ENCODE measurements at regions not wholly inside any gene's neighbourhood (a gene's known extent, or its start where the extent isn't known, plus 50 kb on each side); places are given as distances from the start of the nearest gene placed in this dataset.
"Not testable (repeated sequence)": the region's sequence is repeated elsewhere in the genome, so short reads cannot be mapped to it uniquely, and the experiment has no call there.

DNA sequence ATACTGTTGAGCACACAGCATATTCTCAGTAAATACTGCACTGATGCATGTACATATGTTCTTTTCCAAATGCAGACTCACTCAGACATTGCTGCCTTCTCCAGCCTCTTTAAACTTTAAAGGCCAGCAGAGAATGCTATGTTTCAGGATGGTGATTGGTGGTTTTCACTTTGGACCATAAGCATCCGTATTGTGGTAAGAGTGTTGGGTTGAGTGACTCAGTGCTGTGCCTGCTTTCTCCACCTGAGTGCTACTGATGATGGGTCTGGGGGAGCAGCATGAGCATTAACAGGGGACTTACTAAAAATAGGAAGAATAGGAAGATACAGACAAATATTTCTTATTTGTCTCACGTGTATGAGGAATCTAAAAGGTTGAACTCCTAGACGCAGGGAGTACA is 56.3 kb upstream of the ZNF92 start:
- DNase-seq (ENCODE audit: low read depth), result no peak

GRCh38 chr7:65310761-65311160 is 62.9 kb upstream of the ZNF92 start:
- DNase-seq (ENCODE audit: low read depth), result no peak

DNA sequence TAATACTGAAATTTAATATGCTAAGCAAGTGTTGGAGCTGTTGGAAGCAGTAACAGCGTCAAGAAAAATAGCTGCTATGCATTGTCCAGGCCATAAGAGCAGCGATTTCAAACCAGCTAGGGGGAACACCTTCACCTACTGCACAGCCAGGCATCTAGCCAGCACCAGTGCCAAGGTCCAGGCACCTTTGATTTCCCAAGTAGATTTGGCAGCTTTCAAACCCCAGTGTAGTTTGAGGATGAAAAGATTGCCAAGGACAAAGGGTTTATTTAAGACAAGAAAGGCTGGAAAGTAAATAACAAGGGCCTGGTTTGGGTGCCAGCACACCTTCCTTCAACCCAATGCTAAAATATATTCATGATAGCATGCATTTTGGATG is 65.4 kb upstream of the ZNF92 start:
- DNase-seq (ENCODE audit: low read depth), result no peak

GRCh38 chr7:65307651-65308299 is 65.9 kb upstream of the ZNF92 start:
- DNase-seq (ENCODE audit: low read depth), result peak; percentile 24

- no peak for DNase-seq (ENCODE audit: low read depth)
Measured at GRCh38 chr7:65304175-65304574, 69.5 kb upstream of the ZNF92 start.

DNA sequence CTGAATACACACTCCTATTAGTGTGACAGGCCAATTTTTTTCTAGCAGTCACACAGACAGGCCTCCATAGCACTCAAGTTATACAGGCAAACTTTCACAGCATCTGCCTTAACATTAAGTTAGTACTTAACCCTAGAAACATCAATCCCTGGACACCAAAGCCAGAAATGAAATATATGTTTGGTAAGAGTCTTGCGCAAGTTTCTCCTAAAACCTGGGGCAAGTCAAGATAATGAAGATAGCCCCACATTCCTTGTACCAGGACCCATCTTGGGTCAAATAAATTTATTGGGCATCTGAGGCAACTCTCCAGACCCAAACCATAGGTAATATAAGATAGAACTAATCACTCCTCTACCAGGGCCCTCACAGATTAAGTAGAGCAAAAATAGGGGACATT is 70.8 kb upstream of the ZNF92 start:
- no peak for DNase-seq (ENCODE audit: low read depth)

- DNase-seq (ENCODE audit: low read depth), result no peak
Measured at GRCh38 chr7:65301007-65301406, 72.6 kb upstream of the ZNF92 start.

GRCh38 chr7:65295409-65295808 is 78.2 kb upstream of the ZNF92 start:
- DNase-seq (ENCODE audit: low read depth), result no peak

GRCh38 chr7:65290340-65290739 is 83.3 kb upstream of the ZNF92 start:
- not testable (repeated sequence) for DNase-seq (ENCODE audit: low read depth)

GRCh38 chr7:65287023-65287422 is 86.6 kb upstream of the ZNF92 start:
- no peak for DNase-seq (ENCODE audit: low read depth)

DNA sequence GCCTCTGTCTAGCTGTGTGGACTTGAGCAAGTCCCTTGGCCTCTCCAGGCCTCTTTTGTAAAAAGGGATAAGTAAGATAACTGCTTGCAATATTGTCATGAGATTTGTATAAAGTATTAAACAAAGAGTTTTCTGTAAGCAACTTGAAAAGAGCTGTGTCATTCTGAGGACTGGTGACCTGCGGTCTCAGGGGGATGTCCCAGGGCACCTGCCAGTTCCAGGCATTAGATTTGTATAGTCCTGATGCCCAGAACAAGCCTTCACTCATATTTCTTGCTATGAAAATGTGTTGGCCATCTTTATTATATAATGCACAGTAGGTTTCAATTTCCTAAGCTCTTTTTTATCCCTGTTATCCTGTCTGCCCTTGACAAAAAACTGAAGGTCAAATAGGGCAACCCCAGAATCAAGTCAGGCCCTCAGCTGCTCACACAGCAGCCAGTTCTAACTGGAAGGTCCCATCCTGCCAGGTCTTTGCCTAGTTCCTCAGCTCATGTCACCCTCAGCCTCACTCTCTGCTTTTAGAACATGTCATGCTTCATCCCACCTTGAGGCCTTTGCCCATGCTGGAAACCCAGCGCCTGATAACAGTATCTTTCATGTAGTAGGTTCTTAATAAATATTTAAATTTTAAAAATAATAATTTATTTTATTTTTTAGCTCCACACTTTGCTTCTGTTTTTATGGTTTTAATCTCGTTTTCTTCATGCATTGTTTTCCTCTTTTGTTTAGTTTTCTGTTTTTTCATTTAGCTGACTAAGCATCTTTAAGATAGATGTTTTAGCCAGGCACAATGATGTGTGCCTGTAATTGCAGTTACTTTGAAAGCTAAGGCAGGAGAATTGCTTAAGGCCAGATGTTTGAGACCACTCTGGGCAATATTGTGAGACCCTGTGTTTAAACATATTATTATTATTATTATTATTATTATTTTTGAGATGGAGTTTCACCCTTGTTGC is 87.5 kb upstream of the ZNF92 start:
- DNase-seq (ENCODE audit: low read depth), result no peak

GRCh38 chr7:65285241-65285640 is 88.4 kb upstream of the ZNF92 start:
- not testable (repeated sequence) for DNase-seq (ENCODE audit: low read depth)

GRCh38 chr7:65279795-65280194 is 93.9 kb upstream of the ZNF92 start:
- DNase-seq (ENCODE audit: low read depth), result no peak

DNA sequence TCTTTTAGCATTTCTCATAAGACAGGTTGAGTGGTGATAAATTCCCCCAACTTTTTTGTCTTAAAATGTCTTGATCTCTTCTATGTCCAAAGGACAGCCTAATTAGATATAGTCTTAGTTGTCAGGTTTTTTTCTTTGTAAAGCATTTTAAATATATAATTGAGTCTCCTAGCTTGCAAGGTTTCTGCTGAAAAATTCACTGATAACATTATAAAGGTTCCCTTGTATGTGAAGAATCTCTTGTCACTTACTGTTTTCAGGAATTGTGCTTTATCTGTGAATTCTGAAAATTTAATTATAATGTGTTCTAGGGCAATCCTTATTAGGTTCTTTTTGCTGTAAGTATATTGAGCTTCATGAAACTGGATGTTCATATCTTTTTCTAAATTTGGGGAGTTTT is 96.8 kb upstream of the ZNF92 start:
- DNase-seq (ENCODE audit: low read depth), result no peak

GRCh38 chr7:65271502-65271901 is 102.2 kb upstream of the ZNF92 start:
- DNase-seq (ENCODE audit: low read depth), result not testable (repeated sequence)

DNA sequence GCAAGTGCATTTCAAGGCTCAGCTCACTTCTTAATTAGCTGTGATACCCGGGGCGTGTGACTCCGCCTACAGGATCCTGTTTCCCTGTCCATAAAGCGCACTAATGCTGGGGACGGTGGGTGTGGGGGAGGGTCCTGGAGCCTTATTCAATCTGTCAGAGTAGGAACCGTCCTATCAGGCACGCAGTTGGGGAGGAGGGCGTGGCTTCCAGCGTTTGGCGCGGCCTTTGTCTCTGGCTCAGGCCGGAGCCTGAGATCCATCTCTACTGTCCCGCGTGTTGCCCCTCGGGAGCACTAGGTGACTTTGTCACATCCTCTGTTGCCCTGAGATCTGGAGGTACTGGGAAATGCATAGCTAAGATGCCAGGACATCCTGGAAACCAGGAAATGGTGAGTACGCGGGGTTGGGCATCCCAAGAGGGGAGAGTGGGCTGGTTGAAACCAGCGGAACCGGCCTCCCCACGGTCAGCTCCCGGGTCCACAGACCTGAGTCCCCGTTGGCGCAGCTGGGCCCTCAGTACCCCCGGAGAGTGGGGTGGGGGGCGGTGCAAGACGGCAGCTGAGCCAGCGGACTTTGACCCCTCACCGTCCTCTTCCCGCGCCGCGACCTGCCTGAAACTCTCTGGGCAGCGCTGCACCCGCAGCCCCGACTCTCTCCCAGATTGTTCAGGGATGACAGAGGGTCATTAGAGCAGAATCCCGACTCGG is 104.4 kb upstream of the ZNF92 start:
- peak; percentile 36 for DNase-seq (ENCODE audit: low read depth)

GRCh38 chr7:65268782-65269149 is 104.9 kb upstream of the ZNF92 start:
- DNase-seq (ENCODE audit: low read depth), result no peak

DNA sequence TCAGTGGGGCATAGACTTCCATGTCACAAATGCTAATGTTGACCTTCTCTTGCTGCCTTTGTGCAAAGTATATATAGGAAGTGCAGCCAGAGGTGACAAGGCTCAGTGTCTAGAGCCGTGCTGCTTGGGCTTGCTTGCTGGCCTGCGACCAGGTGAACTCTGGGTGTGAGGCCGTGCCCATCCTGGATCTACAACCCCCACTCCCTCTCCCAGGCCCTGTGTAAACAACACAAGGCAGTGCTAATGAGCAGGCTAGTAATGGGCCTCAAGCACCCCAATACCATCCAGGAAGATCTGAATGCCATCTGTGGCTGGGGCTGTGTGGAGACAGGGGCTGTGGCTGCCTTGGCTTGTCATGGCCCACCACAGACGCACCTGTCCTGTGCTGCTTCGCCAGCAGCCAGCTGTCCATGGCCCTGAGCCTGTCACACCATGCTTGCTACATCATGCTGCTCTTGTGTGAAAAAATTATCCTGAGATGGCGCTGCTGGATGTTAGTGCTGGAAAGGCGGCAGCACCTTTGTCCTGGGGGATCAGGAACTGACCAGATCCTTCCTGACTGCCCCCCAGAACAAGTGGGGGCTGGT is 107.6 kb upstream of the ZNF92 start:
- no peak for DNase-seq (ENCODE audit: low read depth)

DNA sequence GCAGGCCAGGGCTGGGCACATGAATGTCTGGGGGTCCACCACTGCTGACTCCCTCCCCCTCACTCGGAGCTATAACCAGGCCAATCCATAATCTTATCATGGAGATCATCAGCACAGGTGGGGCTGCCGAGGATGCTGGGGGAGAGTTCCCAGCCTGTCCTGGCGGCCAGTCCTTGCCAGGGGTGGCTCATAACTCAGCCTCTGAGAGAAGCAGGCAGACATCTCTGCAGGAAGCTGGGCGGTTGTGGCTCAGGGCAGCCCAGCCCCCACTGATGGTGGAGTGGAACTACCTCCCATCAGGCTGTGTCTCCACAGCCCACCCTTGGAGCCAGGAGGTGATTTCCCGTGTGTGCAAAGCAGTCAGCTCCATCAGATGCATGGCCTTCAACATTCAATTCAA is 109.4 kb upstream of the ZNF92 start:
- DNase-seq (ENCODE audit: low read depth), result no peak

DNA sequence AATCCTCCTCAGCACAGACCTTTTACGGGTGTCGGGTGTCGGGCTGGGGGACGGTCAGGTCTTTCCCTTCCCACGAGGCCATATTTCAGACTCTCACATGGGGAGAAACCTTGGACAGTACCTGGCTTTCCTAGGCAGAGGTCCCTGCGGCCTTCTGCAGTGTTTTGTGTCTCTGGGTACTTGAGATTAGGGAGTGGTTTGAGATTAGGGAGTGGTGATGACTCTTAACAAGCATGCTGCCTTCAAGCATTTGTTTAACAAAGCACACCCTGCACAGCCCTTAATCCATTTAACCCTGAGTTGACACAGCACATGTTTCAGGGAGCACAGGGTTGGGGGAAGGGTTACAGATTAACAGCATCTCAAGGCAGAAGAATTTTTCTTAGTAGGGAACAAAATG is 113.0 kb upstream of the ZNF92 start:
- not testable (repeated sequence) for DNase-seq (ENCODE audit: low read depth)

DNA sequence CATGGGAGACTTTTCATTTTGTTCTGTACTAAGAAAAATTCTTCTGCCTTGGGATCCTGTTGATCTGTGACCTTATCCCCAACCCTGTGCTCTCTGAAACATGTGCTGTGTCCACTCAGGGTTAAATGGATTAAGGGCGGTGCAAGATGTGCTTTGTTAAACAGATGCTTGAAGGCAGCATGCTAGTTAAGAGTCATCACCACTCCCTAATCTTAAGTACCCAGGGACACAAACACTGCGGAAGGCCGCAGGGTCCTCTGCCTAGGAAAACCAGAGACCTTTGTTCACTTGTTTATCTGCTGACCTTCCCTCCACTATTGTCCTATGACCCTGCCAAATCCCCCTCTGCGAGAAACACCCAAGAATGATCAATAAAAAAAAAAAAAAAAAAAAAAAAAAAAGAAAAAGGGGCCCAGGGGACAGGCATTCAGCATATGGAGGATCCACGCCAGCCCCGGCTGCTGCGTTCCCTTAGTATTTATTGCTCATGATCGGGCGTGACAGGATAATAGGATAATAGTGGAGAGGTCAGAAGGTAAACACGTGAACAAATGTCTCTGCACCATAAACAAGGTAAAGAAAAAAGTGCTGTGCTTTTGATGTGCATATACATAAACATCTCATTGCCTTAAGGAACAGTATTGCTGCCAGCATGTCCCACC is 113.7 kb upstream of the ZNF92 start:
- DNase-seq (ENCODE audit: low read depth), result not testable (repeated sequence)

DNA sequence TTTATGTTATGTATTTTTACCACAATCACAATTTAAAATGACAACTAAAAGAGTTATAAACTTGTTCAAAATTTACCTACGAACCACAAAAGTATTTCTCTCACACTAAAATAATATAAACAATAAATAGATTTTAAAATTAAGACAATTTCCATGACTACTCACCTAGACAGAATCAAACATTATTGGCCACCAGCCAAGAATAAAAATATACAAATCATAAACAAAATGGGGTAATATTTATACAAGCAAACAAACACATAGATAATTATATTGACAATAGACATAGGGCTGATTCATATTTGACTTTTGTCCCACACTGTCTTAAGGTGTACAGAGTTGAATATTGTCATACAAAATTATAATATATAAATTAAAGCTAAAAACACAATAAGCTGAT is 119.6 kb upstream of the ZNF92 start:
- DNase-seq (ENCODE audit: low read depth), result no peak
